Medulla oblongata (tissue), 1 donor: ENCODE measurements at regions not wholly inside any gene's neighbourhood (a gene's known extent, or its start where the extent isn't known, plus 50 kb on each side); places are given as distances from the start of the nearest gene placed in this dataset.

Experiments
- DNase-seq: peaks from one replicate; pipeline ENCODE4 v3.0.0-alpha.2; 2015; ENCODE audit errors: extremely low spot score

GRCh38 chr20:37455659-37456058 is 65.4 kb upstream of the NNAT start:
- DNase-seq, result no peak

- DNase-seq, result no peak
These were observed 64.1 kb upstream of the NNAT start for GRCh38 chr20:37456948-37457347.

- peak; percentile 56 for DNase-seq
These were observed 63.1 kb upstream of the NNAT start for GRCh38 chr20:37457921-37458320.

- DNase-seq, result no peak
These were observed 62.3 kb upstream of the NNAT start for GRCh38 chr20:37458761-37459160.

- no peak for DNase-seq
These were observed 59.6 kb upstream of the NNAT start for GRCh38 chr20:37461405-37461804.

GRCh38 chr20:37463726-37464494 is 57.1 kb upstream of the NNAT start:
- DNase-seq, result no peak

GRCh38 chr20:37464611-37465010 is 56.4 kb upstream of the NNAT start:
- no peak for DNase-seq
